ENCODE measurements at regions not wholly inside any gene's neighbourhood (a gene's known extent, or its start where the extent isn't known, plus 50 kb on each side); places are given as distances from the start of the nearest gene placed in this dataset.

- TF ChIP-seq SIN3A (IDR thresholded peaks at IDR 0.05; ENCODE audit: borderline replicate concordance, insufficient read depth, low read length) (no peak), FOXP2 (optimal IDR thresholded peaks at IDR 0.05; ENCODE audit: borderline replicate concordance, extremely low read depth, extremely low read length, insufficient read depth) (no peak), TAF1 (IDR thresholded peaks at IDR 0.05; ENCODE audit: borderline replicate concordance, insufficient read depth, low read length) (no peak), POLR2AphosphoS5 (IDR thresholded peaks at IDR 0.05; ENCODE audit: low read depth, low read length) (no peak)
- TF ChIP-seq, protein P1, sequence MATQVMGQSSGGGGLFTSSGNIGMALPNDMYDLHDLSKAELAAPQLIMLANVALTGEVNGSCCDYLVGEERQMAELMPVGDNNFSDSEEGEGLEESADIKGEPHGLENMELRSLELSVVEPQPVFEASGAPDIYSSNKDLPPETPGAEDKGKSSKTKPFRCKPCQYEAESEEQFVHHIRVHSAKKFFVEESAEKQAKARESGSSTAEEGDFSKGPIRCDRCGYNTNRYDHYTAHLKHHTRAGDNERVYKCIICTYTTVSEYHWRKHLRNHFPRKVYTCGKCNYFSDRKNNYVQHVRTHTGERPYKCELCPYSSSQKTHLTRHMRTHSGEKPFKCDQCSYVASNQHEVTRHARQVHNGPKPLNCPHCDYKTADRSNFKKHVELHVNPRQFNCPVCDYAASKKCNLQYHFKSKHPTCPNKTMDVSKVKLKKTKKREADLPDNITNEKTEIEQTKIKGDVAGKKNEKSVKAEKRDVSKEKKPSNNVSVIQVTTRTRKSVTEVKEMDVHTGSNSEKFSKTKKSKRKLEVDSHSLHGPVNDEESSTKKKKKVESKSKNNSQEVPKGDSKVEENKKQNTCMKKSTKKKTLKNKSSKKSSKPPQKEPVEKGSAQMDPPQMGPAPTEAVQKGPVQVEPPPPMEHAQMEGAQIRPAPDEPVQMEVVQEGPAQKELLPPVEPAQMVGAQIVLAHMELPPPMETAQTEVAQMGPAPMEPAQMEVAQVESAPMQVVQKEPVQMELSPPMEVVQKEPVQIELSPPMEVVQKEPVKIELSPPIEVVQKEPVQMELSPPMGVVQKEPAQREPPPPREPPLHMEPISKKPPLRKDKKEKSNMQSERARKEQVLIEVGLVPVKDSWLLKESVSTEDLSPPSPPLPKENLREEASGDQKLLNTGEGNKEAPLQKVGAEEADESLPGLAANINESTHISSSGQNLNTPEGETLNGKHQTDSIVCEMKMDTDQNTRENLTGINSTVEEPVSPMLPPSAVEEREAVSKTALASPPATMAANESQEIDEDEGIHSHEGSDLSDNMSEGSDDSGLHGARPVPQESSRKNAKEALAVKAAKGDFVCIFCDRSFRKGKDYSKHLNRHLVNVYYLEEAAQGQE (IDR thresholded peaks at IDR 0.05; ENCODE audit: insufficient read depth in 1 of 2, low read depth in 2 of 2, low read length in 2 of 2), result no peak
Measured at GRCh38 chr6:165002866-165003265, 306.5 kb downstream of the C6orf118 start.

DNA sequence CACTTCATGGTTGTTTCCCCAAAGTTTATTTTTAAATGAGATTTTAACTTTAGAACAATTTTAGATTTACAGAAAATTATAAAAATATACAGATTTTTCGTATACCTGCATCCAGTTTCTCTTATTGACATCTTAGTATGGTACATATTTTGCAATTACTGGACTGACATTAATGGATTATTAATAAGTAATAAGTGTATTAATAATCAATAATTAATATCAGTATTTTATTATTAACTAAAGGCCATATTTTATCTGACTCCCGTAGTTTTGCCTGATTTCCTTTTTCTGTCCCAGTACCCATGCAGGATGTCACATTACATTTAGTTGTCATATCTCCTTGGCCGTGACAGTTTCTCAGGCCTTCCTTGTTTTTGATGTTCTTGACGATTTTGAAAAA, 307.0 kb downstream of the C6orf118 start:
- TF ChIP-seq, protein P1 (IDR thresholded peaks at IDR 0.05; ENCODE audit: insufficient read depth in 1 of 2, low read depth in 2 of 2, low read length in 2 of 2), result no peak
- TF ChIP-seq FOXP2 (optimal IDR thresholded peaks at IDR 0.05; ENCODE audit: borderline replicate concordance, extremely low read depth, extremely low read length, insufficient read depth) (no peak), SIN3A (IDR thresholded peaks at IDR 0.05; ENCODE audit: borderline replicate concordance, insufficient read depth, low read length) (no peak), POLR2AphosphoS5 (IDR thresholded peaks at IDR 0.05; ENCODE audit: low read depth, low read length) (no peak), TAF1 (IDR thresholded peaks at IDR 0.05; ENCODE audit: borderline replicate concordance, insufficient read depth, low read length) (no peak)

DNA sequence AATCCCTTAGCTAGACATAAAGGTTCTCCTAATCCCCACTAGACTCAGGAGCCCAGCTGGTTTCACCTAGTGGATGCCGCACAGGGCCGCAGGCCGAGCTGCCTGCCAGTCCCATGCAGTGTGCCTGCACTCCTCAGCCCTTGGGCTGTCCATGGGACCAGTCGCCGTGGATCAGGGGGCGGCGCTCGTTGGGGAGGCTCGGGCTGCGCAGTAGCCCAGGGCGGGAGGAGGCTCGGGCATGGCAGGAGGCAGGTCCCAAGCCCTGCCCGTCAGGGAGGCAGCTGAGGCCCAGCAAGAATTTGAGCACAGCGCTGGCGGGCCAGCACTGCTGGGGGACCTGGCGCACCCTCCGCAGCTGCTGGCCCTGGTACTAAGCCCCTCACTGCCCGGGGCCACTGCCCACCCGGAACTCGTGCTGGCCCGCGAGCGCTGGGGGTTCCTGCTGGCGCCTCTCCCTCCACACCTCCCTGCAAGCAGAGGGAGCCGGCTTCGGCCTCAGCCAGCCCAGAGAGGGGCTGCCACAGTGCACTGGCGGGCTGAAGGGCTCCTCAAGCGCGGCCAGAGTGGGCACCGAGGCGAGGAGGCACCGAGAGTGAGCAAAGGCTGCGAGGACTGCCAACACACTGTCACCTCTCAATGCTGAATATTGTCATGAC, 307.8 kb downstream of the C6orf118 start:
- TF ChIP-seq TAF1 (IDR thresholded peaks at IDR 0.05; ENCODE audit: borderline replicate concordance, insufficient read depth, low read length), result no peak
- TF ChIP-seq, protein P1 (IDR thresholded peaks at IDR 0.05; ENCODE audit: insufficient read depth in 1 of 2, low read depth in 2 of 2, low read length in 2 of 2), result no peak
- no peak for TF ChIP-seq POLR2AphosphoS5 (IDR thresholded peaks at IDR 0.05; ENCODE audit: low read depth, low read length)
- TF ChIP-seq FOXP2 (optimal IDR thresholded peaks at IDR 0.05; ENCODE audit: borderline replicate concordance, extremely low read depth, extremely low read length, insufficient read depth), result no peak
- no peak for TF ChIP-seq SIN3A (IDR thresholded peaks at IDR 0.05; ENCODE audit: borderline replicate concordance, insufficient read depth, low read length)

DNA sequence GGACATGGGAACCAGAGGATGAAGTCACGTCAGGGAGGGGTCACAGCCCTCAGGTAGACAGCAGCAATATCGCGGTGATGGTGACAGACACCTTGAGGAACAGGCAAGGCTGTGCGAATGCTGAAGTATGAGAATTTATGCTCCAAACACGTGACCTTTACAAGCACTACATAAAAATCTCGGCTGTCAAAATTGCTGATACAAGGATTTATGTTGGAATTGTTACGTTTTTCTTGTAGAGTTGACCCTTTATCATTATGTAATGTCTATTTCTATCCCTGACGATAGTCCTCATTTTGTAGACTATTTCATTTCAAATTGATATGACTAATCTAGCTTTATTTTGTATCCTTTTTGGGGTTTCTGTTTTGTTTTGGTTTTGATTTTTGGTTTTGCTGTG, 311.1 kb downstream of the C6orf118 start:
- TF ChIP-seq POLR2AphosphoS5 (IDR thresholded peaks at IDR 0.05; ENCODE audit: low read depth, low read length) (no peak), TAF1 (IDR thresholded peaks at IDR 0.05; ENCODE audit: borderline replicate concordance, insufficient read depth, low read length) (no peak), SIN3A (IDR thresholded peaks at IDR 0.05; ENCODE audit: borderline replicate concordance, insufficient read depth, low read length) (no peak), FOXP2 (optimal IDR thresholded peaks at IDR 0.05; ENCODE audit: borderline replicate concordance, extremely low read depth, extremely low read length, insufficient read depth) (no peak)
- TF ChIP-seq, protein P1 (IDR thresholded peaks at IDR 0.05; ENCODE audit: insufficient read depth in 1 of 2, low read depth in 2 of 2, low read length in 2 of 2), result no peak
